GM18861 (cell line): ENCODE measurements at regions not wholly inside any gene's neighbourhood (a gene's known extent, or its start where the extent isn't known, plus 50 kb on each side); places are given as distances from the start of the nearest gene placed in this dataset.
A peak's percentile ranks its signal among the peaks of the same experiment; 100 is the strongest.
"Not testable (repeated sequence)": the region's sequence is repeated elsewhere in the genome, so short reads cannot be mapped to it uniquely, and the experiment has no call there.

Experiments used
- ATAC-seq: cut with Tn5 transposase; IDR thresholded peaks from one replicate; pipeline ENCODE4 v1.9.1; 2021; ENCODE audit not compliant: unreplicated experiment

DNA sequence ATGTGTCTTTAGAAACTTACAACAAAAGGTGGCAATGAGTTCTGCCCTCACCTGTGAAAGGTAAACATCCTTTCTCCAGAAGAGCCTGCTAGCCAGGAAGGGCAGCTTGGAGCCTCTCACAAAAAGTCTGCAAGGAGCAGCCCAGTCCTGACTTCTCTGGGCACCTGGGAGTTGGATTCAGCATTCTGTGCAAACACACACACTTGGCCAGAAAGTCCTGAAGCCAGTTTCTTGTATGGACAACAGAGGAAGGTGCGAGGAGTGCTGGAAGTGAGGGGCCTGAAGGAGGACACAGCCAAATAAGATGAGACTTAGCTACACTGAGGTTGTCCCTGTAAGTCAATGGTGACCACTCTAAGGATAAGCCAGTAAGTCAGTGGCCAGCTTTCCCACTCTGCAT, 52.4 kb upstream of the SLC1A4 start:
- ATAC-seq: no peak

DNA sequence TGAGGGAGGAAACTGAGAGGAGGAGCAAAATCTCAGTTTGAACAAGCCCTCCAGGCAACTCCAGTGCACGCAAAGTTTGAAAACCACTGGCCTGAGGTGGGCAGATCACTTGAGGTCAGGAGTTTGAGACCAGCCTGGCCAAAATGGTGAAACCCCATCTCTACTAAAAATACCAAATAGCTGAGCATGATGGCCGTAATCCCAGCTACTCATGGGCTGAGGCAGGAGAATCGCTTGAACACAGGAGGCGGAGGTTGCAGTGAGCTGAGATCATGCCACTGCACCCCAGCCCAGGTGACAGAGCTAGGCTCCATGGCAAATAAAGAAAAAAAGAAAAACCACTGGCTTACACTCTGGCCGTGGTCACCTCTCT, 51.9 kb upstream of the SLC1A4 start:
- not testable (repeated sequence) for ATAC-seq

- ATAC-seq: peak; percentile 33
These were observed 51.3 kb upstream of the SLC1A4 start for GRCh38 chr2:64937687-64938491.

DNA sequence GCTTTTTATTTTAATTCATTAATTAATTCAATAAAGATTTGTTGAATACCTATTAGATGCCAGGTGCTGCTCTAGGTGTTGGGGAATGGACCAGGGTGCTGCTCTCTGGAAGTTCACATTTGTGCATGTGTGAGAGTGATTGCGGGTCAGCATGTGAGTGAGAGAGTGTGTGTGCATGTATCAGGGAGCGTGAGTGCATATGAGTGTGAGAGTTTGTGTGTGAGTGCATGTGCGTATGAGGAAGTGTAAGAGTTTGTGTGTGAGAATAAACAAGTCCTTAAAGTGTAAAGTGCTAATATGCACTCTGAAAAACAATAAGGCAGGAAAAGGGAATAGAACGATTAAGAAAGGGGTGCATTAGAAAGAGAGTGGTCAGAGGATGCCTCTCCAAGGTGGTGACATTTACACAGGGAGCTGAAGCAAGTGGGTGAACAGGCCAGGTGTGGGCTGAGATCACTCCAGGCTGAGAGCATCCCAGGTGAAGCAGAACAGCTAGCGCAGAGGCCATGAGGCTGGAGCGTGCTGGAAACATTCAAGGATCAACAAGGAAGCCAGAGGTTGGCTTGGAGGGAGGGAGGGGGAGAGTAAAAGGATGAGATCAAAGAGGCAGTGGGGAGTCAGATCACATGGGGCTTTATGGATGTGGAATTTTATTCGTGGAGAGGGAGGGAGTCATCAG, 50.5 kb upstream of the SLC1A4 start:
- ATAC-seq: no peak

- ATAC-seq: peak; percentile 45
These were observed 49.8 kb upstream of the SLC1A4 start for GRCh38 chr2:64939332-64939917.
